IPS-NIHi11 (cell line): ENCODE measurements at regions not wholly inside any gene's neighbourhood (a gene's known extent, or its start where the extent isn't known, plus 50 kb on each side); places are given as distances from the start of the nearest gene placed in this dataset.
"Not testable (repeated sequence)": the region's sequence is repeated elsewhere in the genome, so short reads cannot be mapped to it uniquely, and the experiment has no call there.

Experiments used
- DNase-seq: peaks from one replicate; pipeline ENCODE4 v3.0.0; 2012; ENCODE audit warnings: mixed read lengths, low spot score

- no peak for DNase-seq
Observed at GRCh38 chr21:39000496-39000895, 182.8 kb downstream of the PSMG1 start.

- no peak for DNase-seq
Observed at GRCh38 chr21:38999161-38999560, 184.1 kb downstream of the PSMG1 start.

- DNase-seq = not testable (repeated sequence)
Observed at GRCh38 chr21:38998281-38998680, 185.0 kb downstream of the PSMG1 start.

DNA sequence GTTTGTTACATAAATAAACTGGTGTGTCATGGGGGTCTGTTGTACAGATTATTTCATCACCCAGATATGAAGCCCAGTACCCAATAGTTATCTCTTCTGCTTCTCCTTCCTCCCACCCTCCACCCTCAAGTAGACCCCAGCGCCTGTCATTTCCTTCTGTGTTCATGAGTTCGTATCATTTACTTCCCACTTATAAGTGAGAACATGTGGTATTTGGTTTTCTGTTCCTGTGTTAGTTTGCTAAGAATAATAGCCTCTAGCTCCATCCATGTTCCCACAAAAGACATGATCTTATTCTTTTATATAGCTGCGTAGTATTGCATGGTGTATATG is 185.4 kb downstream of the PSMG1 start:
- DNase-seq = not testable (repeated sequence)

GRCh38 chr21:38997051-38997842 is 186.0 kb downstream of the PSMG1 start:
- no peak for DNase-seq

DNA sequence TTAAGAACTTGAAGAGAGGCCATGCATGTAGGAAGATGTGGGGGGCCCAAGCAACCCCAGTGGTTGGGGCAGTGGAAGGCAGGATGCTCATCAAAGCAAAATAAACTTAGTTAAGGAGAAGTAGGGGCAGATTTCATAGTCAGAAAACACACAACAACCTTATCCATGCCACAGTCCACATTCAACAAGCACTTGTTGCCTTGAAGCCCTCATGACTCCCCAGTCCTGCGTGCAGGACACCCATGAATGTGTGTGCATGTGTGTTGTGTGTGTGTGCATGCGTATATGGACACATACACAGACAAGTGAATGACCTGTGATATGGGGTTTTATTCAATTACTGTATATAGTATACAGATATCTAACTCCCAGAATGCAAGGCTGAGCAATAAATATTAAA is 186.9 kb downstream of the PSMG1 start:
- no peak for DNase-seq

DNA sequence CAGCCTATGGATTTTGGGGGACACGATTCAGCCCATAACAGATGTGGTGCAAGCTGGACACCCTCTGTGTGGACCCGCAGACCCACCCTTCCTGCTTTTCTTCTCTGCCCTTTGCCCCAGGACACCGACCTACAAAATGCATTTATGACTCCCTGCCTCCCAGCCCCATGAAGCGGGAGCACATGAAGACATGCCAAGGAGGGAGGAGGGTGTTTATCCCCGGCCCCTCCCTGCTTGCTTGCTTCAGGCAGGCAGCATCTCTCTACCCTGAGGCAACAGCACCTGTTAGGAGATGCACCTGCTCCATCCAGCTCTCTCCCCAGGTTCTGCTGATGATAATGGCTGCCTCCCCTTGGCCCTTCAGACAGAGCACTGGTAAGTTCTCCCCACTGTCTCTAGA is 187.5 kb downstream of the PSMG1 start:
- DNase-seq = no peak

DNA sequence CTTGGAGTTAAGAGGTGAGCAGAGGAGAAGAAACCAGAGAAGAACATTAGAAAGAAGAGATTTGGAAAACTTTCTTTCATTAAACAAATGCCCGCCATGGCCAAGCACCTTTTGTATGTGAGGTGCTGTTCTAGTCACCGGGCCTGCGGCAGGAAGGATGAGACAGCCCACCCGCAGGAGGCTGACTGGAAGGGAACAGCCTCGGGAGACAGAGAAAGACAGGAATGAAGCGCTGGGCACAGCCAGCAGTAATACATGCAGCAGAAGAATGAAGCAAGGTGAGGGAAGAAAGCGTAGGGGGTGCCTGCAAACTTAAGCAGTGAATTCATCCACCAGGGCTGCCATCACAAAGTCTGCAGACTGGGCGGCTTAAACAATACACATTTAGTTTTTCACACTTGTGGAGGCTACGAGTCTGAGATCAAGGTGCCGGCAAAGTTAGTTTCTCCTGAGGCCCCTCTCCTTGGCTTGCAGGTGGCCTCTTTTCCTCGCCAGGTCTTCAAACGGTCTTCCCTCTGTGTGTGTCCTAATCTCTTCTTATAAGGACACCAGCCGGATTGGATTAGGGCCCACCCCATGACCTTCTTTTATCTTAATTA is 188.1 kb downstream of the PSMG1 start:
- DNase-seq = no peak

DNA sequence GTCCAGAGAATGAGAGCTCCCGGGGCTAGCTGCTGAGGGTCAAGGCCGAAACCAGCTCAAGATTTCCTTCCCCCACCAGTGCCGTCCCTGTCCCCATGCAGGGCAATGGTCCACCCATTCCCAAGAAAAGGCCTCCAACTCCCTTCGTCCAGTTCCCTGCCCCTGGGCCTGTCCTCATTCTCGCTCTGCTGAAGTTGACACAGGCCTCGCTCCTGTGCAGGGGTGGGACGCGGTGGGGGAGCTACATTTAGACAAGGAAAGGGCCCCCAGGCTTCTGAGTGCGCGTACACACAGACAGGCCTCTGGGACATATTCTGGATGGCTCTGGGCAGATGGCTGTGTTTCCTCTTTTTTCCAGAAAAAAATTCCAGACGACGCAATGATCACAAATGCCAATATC is 188.3 kb downstream of the ETS2 start:
- no peak for DNase-seq

- DNase-seq = no peak
Observed at GRCh38 chr21:38993561-38993960, 187.8 kb downstream of the ETS2 start.

DNA sequence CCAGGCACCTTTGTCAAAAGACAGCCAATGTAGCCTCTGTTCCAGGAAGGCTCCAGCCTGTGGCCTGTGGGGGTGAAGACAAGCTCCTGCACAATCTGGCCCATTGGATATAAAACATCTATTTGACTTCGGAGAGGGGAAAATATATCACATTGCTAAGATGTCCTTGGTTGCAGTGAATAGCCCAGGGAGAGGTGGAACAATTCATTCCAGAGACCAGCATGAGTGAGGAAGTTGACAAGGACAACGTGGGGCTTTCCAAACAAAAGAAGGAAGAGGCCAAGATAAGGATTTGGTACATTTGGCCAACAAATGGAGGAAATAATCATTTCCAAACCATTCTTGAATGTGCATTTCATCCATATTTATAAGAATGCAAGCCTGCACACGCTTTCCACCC is 187.0 kb downstream of the ETS2 start:
- no peak for DNase-seq

DNA sequence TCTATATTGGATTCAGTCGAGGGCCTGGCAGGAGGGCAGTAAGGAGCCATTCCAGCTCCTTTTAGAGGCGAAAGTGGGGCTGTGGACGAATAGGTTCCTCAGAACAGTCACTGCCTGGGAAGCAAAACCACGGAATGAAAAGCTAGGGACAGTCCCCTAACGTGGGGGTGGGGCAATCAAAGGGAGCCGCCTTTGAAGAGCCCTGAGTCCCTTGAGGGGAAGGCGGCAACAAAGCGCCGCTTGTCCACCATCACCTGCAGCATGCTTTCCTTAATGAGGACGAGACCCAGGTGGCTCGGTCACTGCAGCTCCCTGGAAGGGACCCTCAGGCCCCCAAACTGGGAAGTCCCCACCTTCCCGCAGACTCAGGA is 184.7 kb downstream of the ETS2 start:
- DNase-seq = no peak

GRCh38 chr21:38989745-38990423 is 184.2 kb downstream of the ETS2 start:
- no peak for DNase-seq

- DNase-seq = no peak
Observed at GRCh38 chr21:38989379-38989744, 183.6 kb downstream of the ETS2 start.

DNA sequence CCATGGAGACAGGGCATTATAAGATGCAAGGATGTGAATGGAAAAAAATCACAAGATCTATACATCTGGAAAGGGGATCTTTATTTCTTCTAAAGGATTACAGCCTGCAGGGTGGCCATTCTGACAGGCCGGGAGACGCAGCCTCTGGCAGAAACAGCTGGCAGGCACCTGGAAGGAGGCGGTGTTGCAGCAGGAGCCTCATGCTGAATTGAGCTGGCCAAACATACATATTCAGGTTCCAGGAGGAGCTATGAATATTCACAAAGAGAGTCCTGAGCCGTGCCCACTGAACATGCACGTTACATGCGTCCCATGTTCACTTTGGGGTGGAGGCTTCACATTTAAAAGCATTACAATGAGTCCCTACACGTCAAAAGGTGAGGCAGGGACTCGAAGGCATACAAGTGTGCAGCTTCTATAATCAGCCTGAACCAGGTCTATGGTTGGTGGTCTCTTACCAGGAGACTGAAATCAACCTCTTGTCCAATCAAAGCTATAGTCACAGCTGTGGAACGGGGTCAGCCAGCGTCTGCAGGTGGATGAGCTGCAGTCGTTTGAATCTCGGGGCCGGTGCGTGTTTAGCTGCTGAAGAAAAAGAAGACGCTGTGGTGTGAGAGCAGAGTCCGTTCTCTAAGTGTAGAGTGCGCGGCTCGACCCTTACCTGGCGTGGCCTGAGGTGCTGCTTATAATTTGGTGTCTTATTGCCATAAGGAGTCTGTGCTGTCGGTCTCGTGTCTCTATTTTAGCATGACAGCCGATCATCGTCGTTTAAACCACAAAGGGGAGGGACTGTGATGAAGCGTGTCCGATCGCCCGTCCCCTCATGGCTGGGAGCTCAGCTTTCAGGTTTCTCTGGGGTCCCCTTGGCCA is 183.0 kb downstream of the ETS2 start:
- DNase-seq = no peak

GRCh38 chr21:38987633-38988508 is 182.1 kb downstream of the ETS2 start:
- DNase-seq = no peak

- DNase-seq = no peak
Observed at GRCh38 chr21:38986806-38987632, 181.3 kb downstream of the ETS2 start.

- no peak for DNase-seq
Observed at GRCh38 chr21:38986406-38986805, 180.7 kb downstream of the ETS2 start.

DNA sequence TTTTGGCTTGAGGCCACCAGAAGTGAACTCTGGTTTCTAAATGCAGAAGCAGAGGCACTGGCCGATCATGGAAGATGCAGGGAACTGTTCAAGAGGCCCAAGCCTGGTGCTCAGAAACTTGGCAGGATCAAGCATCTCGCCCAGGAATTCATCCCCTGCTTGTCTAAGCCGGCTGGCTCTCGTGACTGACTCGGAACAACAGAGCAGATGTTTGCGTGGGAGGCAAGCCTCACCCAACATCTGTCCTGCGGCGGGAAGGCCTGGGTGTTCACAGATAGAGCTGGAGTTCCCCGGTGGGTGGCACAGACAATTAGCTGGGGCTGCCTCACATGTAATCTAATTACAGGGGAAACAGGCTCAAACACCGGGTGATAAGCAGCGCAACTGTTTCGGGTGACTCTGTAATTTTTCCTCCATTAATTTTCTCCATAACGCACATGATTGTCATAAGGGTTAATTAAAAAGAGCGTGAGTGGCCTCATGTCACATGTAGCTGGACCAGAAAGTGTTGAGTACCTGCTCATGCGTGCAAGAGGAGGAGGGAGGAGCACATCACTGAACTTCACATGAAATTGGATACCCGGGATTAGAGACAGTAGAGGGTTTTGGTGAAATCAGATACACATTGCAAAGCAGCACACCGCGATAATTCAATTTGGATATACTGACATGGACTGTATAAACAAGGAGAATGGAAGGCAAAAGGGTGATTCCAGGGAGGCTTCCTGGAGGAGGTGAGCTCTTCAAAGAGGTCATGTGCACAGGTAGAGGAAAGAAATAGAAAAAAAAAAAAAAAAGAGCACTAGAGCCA is 180.0 kb downstream of the ETS2 start:
- no peak for DNase-seq
